Fibroblast of lung (primary cell): ENCODE measurements at regions not wholly inside any gene's neighbourhood (a gene's known extent, or its start where the extent isn't known, plus 50 kb on each side); places are given as distances from the start of the nearest gene placed in this dataset.

Experiments used
- DNase-seq, 2 donors: peaks; one replicate each; pipeline versions ENCODE4 v3.0.0 to v3.0.0-alpha.2; 2010; ENCODE audit warnings: low read depth in 2 of 2
- H2AFZ ChIP-seq: 2 replicates; pipeline ENCODE4 v1.5.1; 2012; ENCODE audit warnings: low read length, control low read depth, inconsistent platforms
- H3K27ac ChIP-seq: 2 replicates; pipeline ENCODE4 v1.5.1; 2011; ENCODE audit warnings: low read length, control low read depth; ENCODE audit not compliant: insufficient read depth
- H3K27me3 ChIP-seq: 2 replicates; pipeline ENCODE4 v1.5.1; 2011; ENCODE audit warnings: mild to moderate bottlenecking, low read length; ENCODE audit not compliant: control insufficient read depth, insufficient read depth
- H3K36me3 ChIP-seq: 2 replicates; pipeline ENCODE4 v1.5.1; 2011; ENCODE audit warnings: low read length; ENCODE audit not compliant: control insufficient read depth, insufficient read depth
- H3K4me1 ChIP-seq: 2 replicates; pipeline ENCODE4 v1.5.1; 2011; ENCODE audit warnings: low read length; ENCODE audit not compliant: control insufficient read depth, insufficient read depth; ENCODE audit errors: extremely low read depth
- H3K4me2 ChIP-seq: 2 replicates; pipeline ENCODE4 v1.5.1; 2011; ENCODE audit warnings: low read length, control low read depth; ENCODE audit not compliant: insufficient read depth; ENCODE audit errors: extremely low read depth
- H3K4me3 ChIP-seq, 4 experiments: fragments of 200-600 bp in 1 of 4; sonication (generic) in 1 of 4; replicated peaks in 1 of 4; 2 replicates each; pipeline ENCODE4 v1.5.1; 2011 to 2016; ENCODE audit warnings: low read length in 4 of 4, low read depth in 3 of 4, mild to moderate bottlenecking in 3 of 4, control low read depth in 2 of 4, inconsistent platforms in 1 of 4, mixed read lengths in 1 of 4; ENCODE audit not compliant: insufficient read depth in 1 of 4; ENCODE audit errors: control extremely low read depth in 1 of 4
- H3K79me2 ChIP-seq: 2 replicates; pipeline ENCODE4 v1.5.1; 2012; ENCODE audit warnings: mild to moderate bottlenecking, low read length, inconsistent platforms; ENCODE audit not compliant: control insufficient read depth, insufficient read depth
- H3K9ac ChIP-seq: 2 replicates; pipeline ENCODE4 v1.5.1; 2011; ENCODE audit warnings: mild to moderate bottlenecking, low read length, control low read depth; ENCODE audit not compliant: insufficient read depth
- H3K9me3 ChIP-seq: 2 replicates; pipeline ENCODE4 v1.5.1; 2012; ENCODE audit warnings: low read depth, low read length; ENCODE audit not compliant: control insufficient read depth, insufficient read depth
- H4K20me1 ChIP-seq: 2 replicates; pipeline ENCODE4 v1.5.1; 2011; ENCODE audit warnings: low read length; ENCODE audit not compliant: control insufficient read depth, insufficient read depth; ENCODE audit errors: extremely low read depth
- CTCF ChIP-seq, 2 donors: IDR thresholded peaks in 1 of 2; conservative IDR thresholded peaks in 1 of 2; 1 replicate in 1 of 2; 2 replicates in 1 of 2; pipeline ENCODE4 v1.5.1; 2011 to 2012; ENCODE audit warnings: low read length in 2 of 2, control low read depth in 1 of 2, inconsistent platforms in 1 of 2, low read depth in 1 of 2, mild to moderate bottlenecking in 1 of 2
- EZH2 ChIP-seq: IDR thresholded peaks from 2 replicates; pipeline ENCODE4 v1.5.1; 2012; ENCODE audit warnings: low read length, control low read depth, mild to moderate bottlenecking; ENCODE audit errors: missing control alignments

DNA sequence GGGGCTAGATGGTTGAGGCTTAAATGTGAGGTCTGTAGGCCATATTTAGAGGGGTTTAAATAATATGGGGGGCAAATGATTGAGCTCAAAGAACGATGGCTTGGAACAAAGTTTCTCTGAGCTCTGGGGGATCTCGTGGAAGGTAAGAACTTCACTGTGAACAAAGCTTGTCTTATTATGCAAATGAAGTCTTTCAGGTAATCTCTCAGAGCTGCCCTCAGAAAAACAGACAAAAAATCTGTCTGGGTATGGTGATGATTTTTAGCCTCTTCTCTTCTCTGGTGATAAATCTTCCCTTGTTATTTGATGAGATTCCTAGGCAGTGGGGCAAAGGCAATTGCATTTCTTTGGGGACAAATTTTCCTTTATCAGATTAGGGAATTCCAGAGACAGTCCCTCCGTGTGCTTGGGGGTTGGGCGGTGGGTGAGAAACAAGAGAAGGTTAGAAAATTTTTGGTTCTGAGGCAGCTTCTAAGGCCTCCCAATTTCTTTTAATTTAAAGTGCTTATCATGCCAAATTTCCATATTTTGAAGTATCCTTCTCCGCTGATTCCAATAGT lies 760.4 kb downstream of the TSN start:
- Histone ChIP-seq H2AFZ (no peak overlapping the region), H3K27me3 (no peaks in the 10 kb centered on the region), H3K9ac (no peak overlapping the region), H3K4me1 (no peaks in the 10 kb centered on the region), H3K9me3 (no peaks in the 10 kb centered on the region), H3K27ac (no peak overlapping the region), H3K79me2 (no peaks in the 10 kb centered on the region), H3K36me3 (no peaks in the 10 kb centered on the region), H3K4me2 (no peak overlapping the region), H4K20me1 (no peaks in the 10 kb centered on the region), H3K4me3 (no peak overlapping the region)
- no peak for DNase-seq
- TF ChIP-seq EZH2 (no peak), CTCF (conservative IDR thresholded peaks at IDR 0.05 in 1 of 2, IDR thresholded peaks at IDR 0.05 in 1 of 2; ENCODE audit: low read depth in 1 of 2, low read length in 2 of 2) (no peak)

- Histone ChIP-seq H3K9ac (no peak overlapping the region), H3K9me3 (no peaks in the 10 kb centered on the region), H3K4me1 (no peaks in the 10 kb centered on the region), H3K27ac (no peak overlapping the region), H3K36me3 (no peaks in the 10 kb centered on the region), H3K4me3 (no peak overlapping the region), H3K79me2 (no peaks in the 10 kb centered on the region), H2AFZ (no peak overlapping the region), H3K27me3 (no peaks in the 10 kb centered on the region), H4K20me1 (no peaks in the 10 kb centered on the region), H3K4me2 (no peak overlapping the region)
- TF ChIP-seq CTCF (conservative IDR thresholded peaks at IDR 0.05 in 1 of 2, IDR thresholded peaks at IDR 0.05 in 1 of 2; ENCODE audit: low read depth in 1 of 2, low read length in 2 of 2) (no peak), EZH2 (no peak)
- DNase-seq, result no peak
Observed at GRCh38 chr2:122516775-122517174, 761.3 kb downstream of the TSN start.

DNA sequence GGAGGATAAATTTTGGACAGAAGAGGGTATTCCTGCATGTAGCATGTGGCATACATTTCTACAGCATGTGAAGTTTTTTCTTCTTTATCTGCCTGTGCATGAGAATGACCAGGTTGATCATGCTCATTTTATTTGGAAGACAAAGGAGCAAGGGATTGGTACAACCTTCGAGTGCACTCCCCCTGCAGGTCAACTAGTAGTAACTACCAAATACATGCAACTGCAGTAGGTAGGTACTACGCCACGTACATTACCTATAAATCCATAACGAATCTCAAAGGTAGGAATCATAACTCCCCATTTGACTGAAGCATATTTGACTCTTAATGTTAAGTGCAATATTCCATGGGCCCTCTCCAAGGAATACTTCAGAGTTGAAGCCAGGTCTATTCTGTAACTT lies 763.9 kb downstream of the TSN start:
- Histone ChIP-seq H3K79me2 (no peaks in the 10 kb centered on the region), H3K9ac (no peak overlapping the region), H3K4me2 (no peak overlapping the region), H3K27me3 (no peaks in the 10 kb centered on the region), H3K4me1 (no peaks in the 10 kb centered on the region), H3K36me3 (no peaks in the 10 kb centered on the region), H3K4me3 (no peak overlapping the region), H3K27ac (no peak overlapping the region), H2AFZ (no peak overlapping the region), H4K20me1 (no peaks in the 10 kb centered on the region), H3K9me3 (no peaks in the 10 kb centered on the region)
- peak in 1 of 2 donors; percentile 12 for TF ChIP-seq CTCF (conservative IDR thresholded peaks at IDR 0.05 in 1 of 2, IDR thresholded peaks at IDR 0.05 in 1 of 2; ENCODE audit: low read depth in 1 of 2, low read length in 2 of 2)
- no peak for TF ChIP-seq EZH2
- no peak for DNase-seq
